ENCODE measurements at regions not wholly inside any gene's neighbourhood (a gene's known extent, or its start where the extent isn't known, plus 50 kb on each side); places are given as distances from the start of the nearest gene placed in this dataset.

DNA sequence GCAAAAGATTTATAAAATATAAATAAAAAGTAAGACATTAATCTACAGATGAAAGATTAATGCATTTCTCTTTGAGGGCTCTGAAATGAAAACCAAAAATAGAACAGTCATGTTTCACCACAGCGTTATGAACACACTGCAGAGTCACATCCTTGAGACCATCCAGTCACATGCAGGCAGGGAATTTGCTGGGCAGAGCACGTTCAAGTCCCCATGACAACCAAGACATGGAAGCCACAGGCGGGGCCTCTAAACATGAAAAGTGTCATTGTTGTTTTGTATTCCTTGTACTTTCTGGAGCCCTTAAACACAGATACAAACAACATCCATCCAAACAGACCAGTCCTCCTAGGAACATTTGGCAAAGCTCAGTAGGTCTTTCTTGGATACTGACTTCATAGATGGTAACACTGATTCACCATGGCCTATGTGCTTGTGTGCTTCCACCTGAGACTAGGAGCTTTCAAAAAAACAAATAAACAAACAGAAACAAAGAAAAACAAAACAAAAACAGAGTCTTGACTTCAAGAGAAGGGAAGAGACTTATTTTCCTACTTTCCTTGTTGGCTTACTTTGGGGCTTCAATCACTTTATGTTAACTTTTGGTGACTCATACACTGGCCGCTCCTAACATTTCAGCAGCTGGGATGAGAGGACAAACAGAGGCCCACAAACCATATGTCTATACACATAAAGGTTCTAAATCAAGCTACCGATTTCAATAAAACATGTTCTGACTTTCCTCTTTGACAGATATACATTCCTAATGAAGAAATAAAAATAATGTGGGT lies 99.5 kb upstream of the CCDC85A start:
- TF ChIP-seq CTCF (IDR thresholded peaks at IDR 0.05) (no peak), POLR2A (IDR thresholded peaks at IDR 0.05) (no peak)
